HG02884 (cell line): ENCODE measurements at regions not wholly inside any gene's neighbourhood (a gene's known extent, or its start where the extent isn't known, plus 50 kb on each side); places are given as distances from the start of the nearest gene placed in this dataset.

Experiments used
- ATAC-seq: cut with Tn5 transposase; IDR thresholded peaks from one replicate; pipeline ENCODE4 v1.9.1; 2021; ENCODE audit warnings: mild to moderate bottlenecking, moderate library complexity; ENCODE audit not compliant: unreplicated experiment

DNA sequence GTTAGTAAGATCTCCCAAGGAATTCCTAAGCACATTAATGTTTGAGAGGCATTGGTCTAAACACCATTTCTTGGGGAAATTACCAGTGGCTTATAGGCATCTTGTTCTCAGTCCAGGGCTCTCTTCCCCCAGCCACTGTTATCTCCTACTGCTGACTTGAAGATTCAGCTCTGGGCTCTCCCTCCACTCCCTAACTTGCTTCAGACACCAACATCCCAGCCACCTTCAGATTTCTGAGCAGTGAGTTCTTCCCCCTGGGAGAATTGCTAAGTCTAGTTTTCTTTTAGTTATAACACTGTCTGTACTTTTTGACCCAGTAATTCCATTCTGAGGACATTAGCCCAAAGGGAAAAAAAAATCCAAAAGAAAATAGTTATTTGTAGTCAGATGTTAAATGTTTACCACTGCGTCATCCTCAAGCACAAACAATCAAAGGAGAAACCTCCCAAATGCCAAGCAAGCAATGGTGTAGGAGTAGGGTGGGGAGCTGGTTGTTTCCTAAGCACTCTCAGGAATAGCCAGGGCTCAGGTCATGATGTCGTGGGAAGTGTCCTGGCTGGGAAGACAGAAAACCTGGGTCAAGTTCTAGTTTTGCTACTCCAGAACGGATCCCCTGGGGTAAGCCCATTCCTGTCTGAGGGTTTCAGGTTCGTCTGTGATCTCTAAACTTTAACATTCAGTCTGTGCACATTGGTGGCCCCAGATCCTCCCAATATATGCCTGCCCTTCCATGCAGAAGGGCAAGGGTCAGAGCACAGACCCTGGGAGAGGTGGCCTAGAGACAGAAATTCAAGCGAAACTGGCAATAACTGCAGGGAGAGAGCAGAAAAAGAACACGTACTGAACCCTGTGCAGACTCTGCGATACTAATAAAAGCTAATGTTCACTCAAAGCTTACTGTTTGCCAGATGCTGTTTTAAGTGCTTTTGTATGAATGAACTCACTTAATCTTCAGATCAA lies 191.1 kb upstream of the FGGY start:
- no peak for ATAC-seq

DNA sequence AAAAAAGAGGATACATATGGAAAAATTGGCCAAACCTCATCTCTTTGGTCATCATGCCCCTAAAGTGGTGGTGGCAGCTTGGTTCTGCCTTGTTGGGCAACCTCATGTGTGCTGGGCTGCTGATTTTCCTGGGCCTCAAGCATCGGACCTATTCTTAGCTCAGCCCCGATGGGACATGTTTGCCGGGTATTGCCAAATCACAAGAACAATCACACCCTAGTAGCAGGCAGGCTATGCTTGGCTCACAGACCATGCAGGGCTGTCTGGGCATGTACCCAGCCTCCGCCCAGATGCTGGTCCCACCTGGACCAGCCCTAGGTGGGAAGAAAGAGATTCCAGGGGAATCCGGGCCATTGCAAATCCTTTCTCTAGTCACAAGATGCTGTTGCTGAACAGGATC lies 189.4 kb upstream of the FGGY start:
- no peak for ATAC-seq

DNA sequence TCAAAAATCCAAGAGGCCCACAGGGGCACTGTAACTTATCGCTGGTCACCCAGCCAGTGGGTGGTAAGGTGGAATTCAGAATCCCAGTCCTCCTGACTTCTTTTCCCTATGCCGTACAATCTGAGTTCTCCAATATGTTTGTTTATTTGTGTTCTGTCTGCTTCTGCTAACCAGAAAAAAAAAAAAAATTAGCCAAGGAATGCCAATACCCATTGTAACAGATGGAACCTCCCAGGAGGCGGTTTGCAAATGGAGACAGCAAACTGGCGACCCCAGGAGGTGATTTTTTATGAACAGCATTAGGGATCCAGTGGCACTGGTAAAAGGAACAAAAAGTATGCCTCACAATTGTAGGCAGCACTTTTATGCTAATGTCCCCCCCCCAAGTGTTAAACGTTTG lies 189.0 kb upstream of the FGGY start:
- ATAC-seq = no peak

DNA sequence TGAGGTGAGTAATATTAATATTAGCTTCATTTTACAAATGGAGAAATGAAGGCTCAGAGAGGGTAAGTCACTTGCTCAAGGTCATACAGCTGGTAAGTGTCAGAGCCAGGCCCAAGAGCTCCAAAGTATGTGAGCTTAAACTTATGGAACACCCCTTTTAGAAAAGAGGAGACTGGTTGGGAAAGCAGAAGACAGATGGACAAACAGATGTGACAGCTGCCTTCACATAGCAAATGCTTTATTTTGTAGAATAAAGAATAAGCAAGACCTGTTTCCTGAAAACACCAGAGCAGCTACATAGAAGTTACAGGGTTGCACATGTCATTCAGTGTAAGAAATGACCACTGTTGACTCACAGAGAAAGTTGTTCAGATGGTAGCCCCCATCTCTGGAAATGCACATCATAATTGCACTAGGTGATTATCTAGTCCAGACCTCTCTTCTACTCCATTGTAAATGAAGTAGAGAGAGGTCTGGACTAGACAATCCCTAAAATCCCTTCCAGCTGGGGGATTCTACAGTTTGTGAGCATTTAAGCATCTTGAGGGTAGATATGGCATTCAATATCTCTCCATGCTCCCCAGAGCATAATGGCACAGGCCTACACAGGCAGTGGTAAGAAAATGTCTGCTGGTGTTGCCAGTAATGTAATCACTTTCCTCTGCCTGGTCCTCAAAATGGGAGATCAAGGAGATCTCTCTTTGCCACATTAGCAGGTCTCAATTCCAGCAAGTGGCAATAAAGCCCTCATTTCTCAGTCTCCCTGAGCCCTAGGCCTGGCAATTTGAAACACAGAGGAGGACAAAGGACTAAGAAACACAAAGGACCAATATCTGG lies 188.2 kb upstream of the FGGY start:
- ATAC-seq = no peak

DNA sequence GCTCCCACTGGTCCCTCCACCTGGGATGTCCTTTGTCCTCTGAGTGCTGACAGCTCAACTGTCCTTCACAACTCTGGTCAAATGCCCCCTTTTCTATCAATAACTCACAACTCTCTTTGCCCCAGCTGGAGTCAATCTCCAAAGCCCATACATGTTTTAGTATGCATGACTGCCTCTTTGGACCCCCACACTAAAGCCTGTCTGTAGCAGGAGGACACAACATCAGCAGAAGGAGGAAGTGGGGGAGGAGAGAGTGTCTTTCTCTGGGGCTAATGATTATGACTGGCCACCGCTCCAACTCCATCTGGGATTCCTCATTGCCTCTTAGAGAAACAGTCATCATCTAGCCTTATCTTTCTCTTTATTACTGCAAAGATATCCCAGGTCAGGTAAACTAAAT lies 186.6 kb upstream of the FGGY start:
- no peak for ATAC-seq

DNA sequence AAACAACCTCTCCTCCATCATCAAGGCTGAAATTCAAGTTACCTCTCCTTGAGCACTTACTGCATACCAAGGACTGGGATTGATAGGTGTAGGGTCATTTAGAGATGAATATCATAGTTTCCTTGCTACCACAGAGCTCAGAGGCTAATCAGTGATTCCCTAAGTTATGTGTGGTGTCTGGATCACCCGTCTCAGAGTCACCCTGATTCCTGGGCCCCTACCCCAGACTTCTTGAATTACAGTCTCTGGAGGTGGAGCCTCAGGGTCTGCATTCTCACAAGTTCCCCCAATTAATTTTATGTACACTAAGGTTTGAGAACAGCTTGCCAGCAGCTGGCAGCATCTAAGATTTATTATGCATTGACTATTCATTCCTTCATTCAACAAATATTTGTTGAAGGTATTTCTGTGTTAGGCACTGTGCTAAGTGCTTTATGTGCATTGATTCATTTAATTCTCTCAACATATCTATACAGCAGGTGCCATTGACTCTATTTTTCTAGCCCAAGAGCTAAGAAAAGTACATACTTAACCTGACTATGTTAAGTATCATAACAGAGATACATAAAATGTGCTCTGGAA lies 182.9 kb upstream of the FGGY start:
- ATAC-seq = no peak

DNA sequence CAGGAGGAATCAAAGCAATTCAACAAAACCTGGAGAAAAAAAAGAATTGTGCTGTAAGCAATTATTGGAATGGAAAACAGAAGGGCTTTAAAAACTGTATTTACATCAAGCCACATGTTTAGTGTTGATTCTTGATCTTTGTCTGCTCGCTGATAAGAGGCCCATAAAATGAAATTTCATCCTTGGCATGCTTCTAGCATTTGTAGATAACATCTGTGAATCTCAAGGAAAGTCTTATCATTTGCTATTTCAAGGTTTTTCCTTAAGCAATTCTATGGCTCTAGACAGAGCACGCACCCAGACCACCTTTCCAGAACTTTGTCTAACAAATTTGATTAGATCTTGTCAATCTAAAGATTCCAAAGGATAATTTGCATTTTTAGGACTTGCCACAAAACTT lies 181.0 kb upstream of the FGGY start:
- no peak for ATAC-seq

DNA sequence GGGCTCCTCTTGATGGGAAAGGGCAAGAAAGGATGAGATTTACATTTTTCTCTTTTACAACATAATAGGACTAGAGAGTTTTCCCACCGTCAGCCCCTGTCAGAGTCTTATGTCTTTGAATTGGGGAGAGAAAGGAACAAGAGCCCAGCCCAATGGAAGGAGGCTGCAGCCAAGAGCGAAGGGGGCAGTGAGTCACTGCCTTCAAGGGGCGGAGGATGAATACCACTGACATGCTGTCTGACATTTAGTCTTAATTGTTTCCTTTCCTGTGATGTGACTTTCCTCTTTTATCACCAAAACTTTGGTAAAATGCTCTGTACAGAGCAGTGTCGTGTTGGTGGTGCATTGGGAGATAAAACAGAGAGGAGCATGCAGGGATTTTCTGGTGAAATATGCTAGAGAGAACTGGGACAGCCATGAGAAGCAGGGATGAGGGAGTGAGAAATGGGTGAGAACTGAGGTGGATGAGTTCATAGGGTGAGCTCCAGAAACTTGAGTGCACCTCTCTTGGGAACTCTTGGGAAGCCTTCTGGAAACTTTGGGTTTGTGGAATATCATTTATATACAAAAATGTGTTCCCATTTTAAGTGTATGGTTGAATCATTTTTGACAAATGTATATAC lies 179.9 kb upstream of the FGGY start:
- no peak for ATAC-seq

DNA sequence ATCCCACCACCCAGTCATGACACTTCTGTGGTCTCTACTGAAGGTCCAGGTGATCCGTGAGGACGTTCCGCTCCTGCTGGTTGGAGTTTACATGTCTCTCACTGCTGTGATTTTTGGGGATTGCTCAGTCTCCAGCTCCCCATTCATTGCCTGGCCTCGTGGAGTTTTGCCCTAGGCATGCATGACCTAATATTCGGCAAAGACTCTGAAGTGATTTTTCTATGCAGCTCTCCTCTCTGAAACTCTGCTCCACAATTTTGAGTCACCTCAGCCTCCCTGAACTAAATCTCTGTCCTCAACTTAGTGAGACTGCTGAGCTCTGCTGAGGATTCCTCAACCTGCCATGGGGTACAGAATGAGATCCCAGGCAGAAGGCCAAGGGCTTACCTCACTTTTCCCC lies 174.4 kb upstream of the FGGY start:
- no peak for ATAC-seq

DNA sequence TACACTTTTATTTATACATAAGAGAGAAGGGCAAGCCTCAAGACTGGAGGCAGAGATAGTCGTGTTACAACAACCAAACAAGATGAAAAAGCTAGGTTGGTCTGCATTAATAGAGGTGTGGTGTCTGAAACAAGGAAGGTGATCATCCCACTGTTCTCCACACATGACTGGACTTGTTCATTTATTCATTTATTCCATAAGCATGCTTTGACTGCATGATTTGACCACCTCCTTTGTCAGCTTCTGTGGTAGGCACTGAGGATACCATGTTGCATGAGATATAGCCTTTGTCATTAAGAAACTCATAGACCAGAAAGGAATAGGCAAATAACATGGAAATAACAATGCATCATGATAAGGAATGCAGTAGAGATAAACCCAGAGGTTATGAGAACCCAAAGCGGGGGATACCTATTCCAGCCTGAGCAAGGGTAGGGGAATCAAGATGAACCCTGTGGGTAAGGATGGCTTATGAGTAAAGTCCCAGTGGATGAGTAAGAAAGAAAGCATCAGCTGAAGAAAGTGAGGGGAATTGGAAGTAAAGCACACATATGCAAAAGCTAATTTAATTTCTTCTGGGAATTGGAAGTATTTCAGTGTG lies 173.7 kb upstream of the FGGY start:
- no peak for ATAC-seq

DNA sequence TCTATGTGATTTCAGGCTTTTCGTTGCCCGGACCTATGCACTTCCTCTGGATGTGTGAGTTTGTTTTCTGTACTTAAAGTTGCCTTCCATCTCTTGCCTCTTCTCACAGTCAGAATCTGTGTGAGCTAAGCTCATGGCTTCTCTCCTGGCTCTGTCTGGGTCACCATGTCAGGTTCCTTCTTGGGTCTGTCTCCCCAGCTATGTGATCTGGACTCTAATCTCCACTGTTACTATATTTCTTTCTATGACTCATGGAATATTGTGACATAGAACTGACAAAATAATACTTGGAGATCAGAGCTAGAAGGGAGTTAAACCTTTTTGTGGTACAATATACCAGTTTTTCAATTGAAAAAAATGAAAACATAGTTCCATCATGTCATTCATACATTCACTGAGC lies 172.7 kb upstream of the FGGY start:
- no peak for ATAC-seq

DNA sequence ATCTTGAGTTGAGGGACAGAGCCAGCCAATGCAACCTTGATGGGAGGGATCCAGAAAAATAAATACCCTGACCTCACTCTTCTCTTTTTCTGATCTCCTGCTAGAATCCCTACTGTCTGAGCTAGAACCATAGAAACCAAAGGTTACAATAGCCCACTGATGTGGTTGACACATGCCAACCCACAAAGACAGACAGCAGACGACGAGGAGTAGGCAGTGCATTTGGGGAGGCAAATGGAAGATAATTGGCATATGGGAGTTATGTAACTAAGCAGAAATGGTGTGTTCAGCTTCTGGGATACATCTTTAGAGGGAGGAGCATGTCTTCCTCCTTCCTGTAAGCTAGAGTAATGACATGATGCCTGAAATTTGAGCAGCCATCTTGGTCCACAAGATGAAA lies 171.7 kb upstream of the FGGY start:
- no peak for ATAC-seq

DNA sequence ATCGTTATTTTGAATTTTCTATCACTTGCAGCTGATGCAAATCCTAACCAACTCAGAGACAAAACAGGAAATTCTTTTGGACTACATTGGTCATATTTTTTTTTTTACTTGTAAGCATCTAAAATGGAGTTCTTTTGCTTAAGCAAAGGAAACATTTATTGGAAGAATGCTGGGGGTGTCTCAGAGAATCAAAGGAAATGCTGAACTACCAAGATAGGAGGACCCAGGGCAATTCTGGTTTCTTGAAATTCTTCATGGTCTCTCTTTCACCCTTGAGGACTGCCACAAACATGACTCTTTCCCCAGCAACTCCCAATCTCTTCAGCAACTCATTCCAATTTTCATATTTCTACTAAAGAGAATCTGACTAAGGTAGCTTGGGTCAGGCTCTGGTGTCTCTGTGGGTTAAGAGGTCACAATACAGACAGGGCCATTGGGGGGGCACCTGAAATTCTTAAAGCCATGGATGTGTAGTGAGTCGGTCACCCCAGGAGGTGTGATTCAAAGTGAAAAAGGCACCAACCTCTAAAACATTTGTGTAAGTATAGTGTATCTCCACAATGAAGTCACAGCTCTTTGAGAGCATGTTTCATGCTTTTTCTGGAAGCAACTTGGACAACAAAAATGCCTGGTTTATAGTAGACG lies 171.1 kb upstream of the FGGY start:
- no peak for ATAC-seq

DNA sequence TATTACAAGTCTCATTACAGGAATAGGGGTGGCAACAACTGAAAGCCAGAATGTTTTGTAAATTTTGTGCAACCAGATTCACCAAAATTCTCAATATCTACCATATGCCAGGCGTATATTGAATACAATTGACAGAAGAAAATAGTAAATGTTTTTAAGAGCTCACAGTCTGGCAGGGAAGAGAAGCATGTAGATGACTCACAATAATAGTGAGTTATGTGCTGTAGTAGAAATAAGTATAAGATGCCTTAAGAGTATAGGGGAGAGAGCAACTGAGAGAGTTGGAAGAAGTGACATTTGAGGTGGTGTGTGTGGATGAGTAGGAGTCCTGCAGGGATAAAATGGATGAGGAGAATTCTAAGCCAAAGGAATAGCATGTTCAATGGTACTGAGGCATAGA lies 170.5 kb upstream of the FGGY start:
- no peak for ATAC-seq

DNA sequence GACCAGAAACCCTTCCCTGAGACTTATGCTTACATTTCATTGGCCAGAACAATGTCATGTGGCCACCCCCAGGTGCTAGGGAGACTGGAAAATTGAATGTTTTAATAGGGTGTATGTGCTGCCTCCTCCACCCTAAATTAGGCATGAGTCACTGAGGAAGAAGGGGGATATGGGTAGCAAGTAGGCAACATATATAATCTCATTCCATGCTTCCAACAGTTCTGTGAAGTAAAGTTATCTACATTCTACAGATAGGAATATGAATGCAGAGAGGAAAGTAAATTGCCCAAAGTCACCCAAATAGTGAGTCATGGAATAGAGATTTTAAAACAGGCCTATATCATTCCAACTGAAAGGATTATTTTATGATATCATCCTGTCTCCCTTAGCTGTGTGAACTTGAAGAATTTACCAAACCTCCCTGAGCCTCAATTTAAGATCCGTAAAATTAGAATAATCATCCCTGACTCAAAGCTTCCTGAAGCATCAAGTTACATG lies 168.6 kb upstream of the FGGY start:
- no peak for ATAC-seq

DNA sequence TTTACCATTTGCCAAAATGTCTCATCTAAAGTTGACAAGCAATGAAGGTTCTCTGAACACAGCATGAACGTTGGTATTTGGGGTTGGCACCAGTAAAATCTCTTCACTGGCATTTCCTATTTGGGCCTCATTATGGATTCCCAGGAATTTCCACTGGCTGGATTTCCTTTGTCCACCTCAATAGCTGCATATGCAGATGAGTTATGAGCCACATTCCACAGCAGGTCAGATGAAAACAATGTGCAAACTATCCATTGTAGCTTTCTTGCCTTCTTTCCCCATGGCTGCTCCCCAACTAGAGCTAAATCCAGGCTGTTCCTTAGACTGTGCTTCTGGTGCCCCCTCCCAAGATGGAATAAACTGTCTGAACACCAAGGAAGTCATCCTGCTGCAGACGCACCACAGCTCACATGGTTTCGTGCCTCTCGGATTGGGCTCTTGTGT lies 168.1 kb upstream of the FGGY start:
- ATAC-seq = no peak

DNA sequence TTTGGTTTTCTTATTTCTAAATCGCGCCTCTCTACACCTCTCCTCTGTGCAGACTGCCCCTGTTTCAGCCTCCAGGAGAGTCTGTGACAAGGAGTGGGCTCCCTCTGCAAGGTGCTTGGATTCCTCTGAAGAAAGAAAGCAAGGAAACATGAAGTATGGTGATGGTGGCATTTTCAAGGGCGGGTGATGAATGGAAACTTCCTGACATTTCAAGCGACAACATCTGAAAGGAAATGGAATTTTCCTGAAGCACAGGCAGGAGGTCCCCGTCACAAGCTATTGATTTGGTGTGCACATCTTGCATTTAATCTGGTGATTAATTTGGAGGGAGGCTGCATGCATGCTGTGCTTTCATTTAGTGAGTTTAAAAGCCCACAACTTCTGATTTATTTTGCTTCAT lies 164.6 kb upstream of the FGGY start:
- no peak for ATAC-seq

DNA sequence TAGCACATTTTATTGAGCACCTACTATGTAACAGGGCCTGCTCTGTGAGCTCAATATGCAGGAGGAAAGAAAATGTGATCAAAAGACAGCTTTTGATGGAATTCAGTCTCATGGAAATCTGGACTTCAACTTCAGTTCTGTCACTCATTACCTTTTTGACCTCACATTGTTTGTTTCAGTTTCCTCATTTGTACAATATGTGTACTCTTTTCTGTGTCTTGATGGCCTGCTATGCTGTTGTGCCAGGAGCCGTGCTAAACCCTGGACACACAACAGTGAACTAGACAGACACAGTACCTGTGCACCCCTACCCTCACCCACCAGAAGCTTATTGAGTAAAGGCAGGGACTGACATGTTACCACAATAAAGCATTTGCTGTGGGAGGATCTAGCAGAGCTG lies 162.9 kb upstream of the FGGY start:
- ATAC-seq = no peak

DNA sequence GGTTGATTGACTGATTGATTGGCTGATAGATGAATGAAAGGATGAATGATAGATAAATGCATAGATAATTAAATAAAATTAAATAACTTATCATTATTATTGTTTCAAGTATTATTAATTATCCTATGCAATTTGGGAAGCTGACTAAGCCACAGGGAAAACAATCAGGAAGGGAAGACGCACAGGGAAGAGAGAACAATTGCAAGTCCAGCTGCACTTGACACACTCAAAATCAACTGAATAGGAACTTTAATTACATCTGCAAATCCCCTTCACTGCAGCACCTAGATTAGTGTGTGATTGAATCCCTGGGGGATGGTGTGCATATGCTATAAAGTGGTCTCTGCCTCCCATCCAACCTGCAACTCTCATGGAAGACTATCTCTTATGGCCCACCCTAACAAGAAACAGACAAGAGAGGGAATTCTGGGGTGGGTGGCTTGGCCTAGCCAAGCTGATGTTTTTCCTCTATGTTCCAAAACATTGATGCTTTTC lies 161.1 kb upstream of the FGGY start:
- ATAC-seq = no peak
